ENCODE measurements at regions not wholly inside any gene's neighbourhood (a gene's known extent, or its start where the extent isn't known, plus 50 kb on each side); places are given as distances from the start of the nearest gene placed in this dataset.

GRCh38 chr4:11252149-11252548, 176.5 kb downstream of the HS3ST1 start:
- no peak for TF ChIP-seq POLR2A (IDR thresholded peaks at IDR 0.05)
- TF ChIP-seq POLR2AphosphoS5 (IDR thresholded peaks at IDR 0.05), result no peak
- TF ChIP-seq CTCF (IDR thresholded peaks at IDR 0.05 in 8 of 11, conservative IDR thresholded peaks at IDR 0.05 in 3 of 11), result no peak
- Histone ChIP-seq H3K4me3 (no peak overlapping the region), H3K36me3 (no peaks in the 10 kb centered on the region), H3K4me1 (no peaks in the 10 kb centered on the region), H3K27me3 (replicated peaks in 1 of 7) (no peaks in the 10 kb centered on the region), H3K9me3 (peaks cover 0 to 3% (median 0%) of the 10 kb centered on the region in 8 donors), H3K27ac (no peak overlapping the region)
- intact Hi-C loops (cut with DNase I; ENCODE audit: low total_unique reads), result no loop called here
- WGBS, 5 donors, result 60 to 83% (median 70%) methylated on average over 3 of the region's 3 CpGs
- no peak for DNase-seq

GRCh38 chr4:11250510-11250909, 178.2 kb downstream of the HS3ST1 start:
- H3K27me3 ChIP-seq (replicated peaks in 1 of 7), result no peaks in the 10 kb centered on the region
- no peak for TF ChIP-seq POLR2AphosphoS5 (IDR thresholded peaks at IDR 0.05)
- no peak for TF ChIP-seq CTCF (IDR thresholded peaks at IDR 0.05 in 8 of 11, conservative IDR thresholded peaks at IDR 0.05 in 3 of 11)
- TF ChIP-seq POLR2A (IDR thresholded peaks at IDR 0.05), result no peak
- H3K4me1 ChIP-seq, result no peaks in the 10 kb centered on the region
- H3K9me3 ChIP-seq, result peaks cover 0 to 15% (median 9%) of the 10 kb centered on the region in 8 donors
- H3K4me3 ChIP-seq, result no peak overlapping the region
- no peak overlapping the region for H3K27ac ChIP-seq
- DNase-seq, result no peak
- intact Hi-C loops (cut with DNase I; ENCODE audit: low total_unique reads), result no loop called here
- no peaks in the 10 kb centered on the region for H3K36me3 ChIP-seq

- intact Hi-C loops (cut with DNase I; ENCODE audit: low total_unique reads), result no loop called here
- 18 to 36% (median 23%) methylated on average over 4 of the region's 4 CpGs for WGBS, 5 donors
- DNase-seq, result no peak
Measured at GRCh38 chr4:11232015-11232414, 196.7 kb downstream of the HS3ST1 start.

GRCh38 chr4:11230866-11231265, 197.8 kb downstream of the HS3ST1 start:
- H3K27ac ChIP-seq, result no peak overlapping the region
- TF ChIP-seq POLR2A (IDR thresholded peaks at IDR 0.05), result no peak
- TF ChIP-seq POLR2AphosphoS5 (IDR thresholded peaks at IDR 0.05), result no peak
- no peak for TF ChIP-seq CTCF (IDR thresholded peaks at IDR 0.05 in 8 of 11, conservative IDR thresholded peaks at IDR 0.05 in 3 of 11)
- H3K4me3 ChIP-seq, result no peak overlapping the region
- no peaks in the 10 kb centered on the region for H3K36me3 ChIP-seq
- H3K27me3 ChIP-seq (replicated peaks in 1 of 7), result no peaks in the 10 kb centered on the region
- intact Hi-C loops (cut with DNase I; ENCODE audit: low total_unique reads), result no loop called here
- WGBS, 5 donors, result 82 to 96% (median 90%) methylated on average over 2 of the region's 2 CpGs
- H3K9me3 ChIP-seq, result peaks cover 0 to 9% (median 0%) of the 10 kb centered on the region in 8 donors
- no peak for DNase-seq
- H3K4me1 ChIP-seq, result peaks cover 0 to 11% (median 3%) of the 10 kb centered on the region in 6 donors

More at GRCh38 chr4:11232015-11232414, 196.7 kb downstream of the HS3ST1 start:
- H3K27ac ChIP-seq, result no peak overlapping the region
- peaks cover 0 to 9% (median 0%) of the 10 kb centered on the region in 8 donors for H3K9me3 ChIP-seq
- no peaks in the 10 kb centered on the region for H3K36me3 ChIP-seq
- TF ChIP-seq POLR2A (IDR thresholded peaks at IDR 0.05) (no peak), POLR2AphosphoS5 (IDR thresholded peaks at IDR 0.05) (no peak), CTCF (IDR thresholded peaks at IDR 0.05 in 8 of 11, conservative IDR thresholded peaks at IDR 0.05 in 3 of 11) (no peak)
- no peaks in the 10 kb centered on the region for H3K27me3 ChIP-seq (replicated peaks in 1 of 7)
- H3K4me3 ChIP-seq, result no peak overlapping the region
- peaks cover 0 to 11% (median 3%) of the 10 kb centered on the region in 6 donors for H3K4me1 ChIP-seq
